ENCODE measurements at regions not wholly inside any gene's neighbourhood (a gene's known extent, or its start where the extent isn't known, plus 50 kb on each side); places are given as distances from the start of the nearest gene placed in this dataset.
"Not testable (repeated sequence)": the region's sequence is repeated elsewhere in the genome, so short reads cannot be mapped to it uniquely, and the experiment has no call there.

DNA sequence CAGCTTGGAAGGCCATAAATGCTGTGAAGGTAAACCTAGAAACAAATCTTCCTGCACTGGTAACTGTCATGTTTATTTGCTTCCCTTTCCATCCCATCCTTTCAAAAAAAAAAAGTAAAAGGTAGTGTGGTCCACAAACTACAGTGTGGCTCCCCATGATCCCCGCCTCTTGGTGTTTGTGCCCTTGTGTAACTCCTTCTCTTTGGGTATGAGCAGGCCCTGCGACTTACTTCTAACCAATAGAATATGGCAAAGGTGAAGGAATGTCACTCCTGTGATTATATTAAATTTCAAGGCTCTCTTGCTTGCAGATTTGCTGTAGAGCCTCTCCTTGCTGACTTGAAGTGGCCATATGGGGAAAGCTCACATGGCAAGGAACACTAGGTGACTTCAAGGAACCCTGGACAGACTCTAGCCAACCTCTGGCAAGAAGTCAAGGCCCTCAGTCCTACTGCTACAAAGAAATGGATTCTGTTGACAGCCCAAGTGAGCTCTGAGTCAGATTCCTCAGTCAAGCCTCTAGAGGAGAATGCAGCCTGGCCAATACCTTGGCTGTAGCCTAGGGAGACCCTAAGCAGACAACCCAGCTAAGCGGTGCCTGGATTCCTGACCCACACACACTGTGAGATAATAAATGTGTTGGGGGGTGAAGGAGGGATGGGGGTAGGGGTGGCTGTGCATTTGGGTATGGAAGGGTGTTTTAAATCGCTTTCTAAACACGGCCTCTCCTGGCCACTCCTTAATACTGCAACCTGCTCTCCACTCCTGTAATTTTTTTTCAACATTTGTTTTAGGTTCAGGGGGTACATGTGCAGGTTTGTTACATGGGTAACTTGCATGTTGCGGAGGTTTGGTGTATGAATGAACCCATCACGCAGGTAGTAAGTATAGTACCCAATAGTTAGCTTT is 115.0 kb upstream of the NBPF9 start:
- H3K4me3 ChIP-seq (ENCODE audit: low read depth, low read length); H3K27ac ChIP-seq; H3K27me3 ChIP-seq (replicated peaks); H3K36me3 ChIP-seq (replicated peaks); DNase-seq; in situ Hi-C loops (cut with HindIII; ENCODE audit: low pct_ligation_motif_present, low sequenced_read_pairs): not testable (repeated sequence)

DNA sequence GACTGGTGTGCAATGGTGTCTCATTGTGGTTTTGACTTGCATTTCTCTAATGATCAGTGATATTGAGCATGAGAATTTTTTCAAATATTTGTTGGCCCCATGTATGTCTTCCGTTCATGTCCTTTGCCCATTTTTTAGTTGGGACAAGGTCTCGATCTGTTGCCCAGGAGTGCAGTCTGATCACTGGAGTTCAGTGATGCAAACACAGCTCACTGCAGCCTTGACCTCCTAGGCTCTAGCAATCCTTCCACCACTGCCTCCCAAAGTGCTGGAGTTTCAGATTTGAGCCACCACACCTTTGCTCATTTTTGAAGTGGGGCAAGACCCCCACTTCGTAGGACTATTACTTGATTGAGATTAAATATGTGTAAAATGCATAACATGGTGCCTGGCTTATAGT is 116.2 kb upstream of the NBPF9 start:
- in situ Hi-C loops (cut with HindIII; ENCODE audit: low pct_ligation_motif_present, low sequenced_read_pairs); H3K27me3 ChIP-seq (replicated peaks); H3K27ac ChIP-seq; H3K36me3 ChIP-seq (replicated peaks); H3K4me3 ChIP-seq (ENCODE audit: low read depth, low read length); DNase-seq: not testable (repeated sequence)

DNA sequence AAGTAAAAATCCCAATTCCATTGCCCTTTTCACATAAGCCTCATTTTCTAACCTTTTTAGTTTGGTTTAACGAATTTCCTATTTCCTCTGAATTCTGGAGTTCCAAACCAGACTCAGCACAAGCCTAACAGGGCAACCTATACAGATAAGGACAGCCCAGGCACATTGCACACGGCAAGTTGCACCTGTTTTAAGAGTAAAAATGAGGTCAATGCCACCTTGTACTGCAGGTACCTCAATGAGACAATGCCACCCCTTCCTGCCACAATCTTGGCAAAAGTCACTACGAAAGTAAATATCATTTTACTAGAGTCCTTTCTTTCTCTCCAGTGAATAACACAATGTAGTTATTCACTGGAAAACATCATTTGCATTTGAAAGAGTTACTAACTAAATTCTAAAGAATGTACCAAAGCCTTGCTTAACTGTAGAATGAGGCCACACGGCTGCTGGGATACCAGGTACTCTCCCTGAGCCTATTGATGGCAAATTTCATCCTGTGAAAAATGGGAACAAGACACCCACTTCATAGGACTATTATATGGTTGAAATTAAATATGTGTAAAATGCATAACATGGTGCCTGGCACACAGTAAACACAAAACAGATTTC is 117.2 kb upstream of the NBPF9 start:
- H3K27me3 ChIP-seq (replicated peaks); in situ Hi-C loops (cut with HindIII; ENCODE audit: low pct_ligation_motif_present, low sequenced_read_pairs); H3K36me3 ChIP-seq (replicated peaks); DNase-seq; H3K27ac ChIP-seq; H3K4me3 ChIP-seq (ENCODE audit: low read depth, low read length): not testable (repeated sequence)

DNA sequence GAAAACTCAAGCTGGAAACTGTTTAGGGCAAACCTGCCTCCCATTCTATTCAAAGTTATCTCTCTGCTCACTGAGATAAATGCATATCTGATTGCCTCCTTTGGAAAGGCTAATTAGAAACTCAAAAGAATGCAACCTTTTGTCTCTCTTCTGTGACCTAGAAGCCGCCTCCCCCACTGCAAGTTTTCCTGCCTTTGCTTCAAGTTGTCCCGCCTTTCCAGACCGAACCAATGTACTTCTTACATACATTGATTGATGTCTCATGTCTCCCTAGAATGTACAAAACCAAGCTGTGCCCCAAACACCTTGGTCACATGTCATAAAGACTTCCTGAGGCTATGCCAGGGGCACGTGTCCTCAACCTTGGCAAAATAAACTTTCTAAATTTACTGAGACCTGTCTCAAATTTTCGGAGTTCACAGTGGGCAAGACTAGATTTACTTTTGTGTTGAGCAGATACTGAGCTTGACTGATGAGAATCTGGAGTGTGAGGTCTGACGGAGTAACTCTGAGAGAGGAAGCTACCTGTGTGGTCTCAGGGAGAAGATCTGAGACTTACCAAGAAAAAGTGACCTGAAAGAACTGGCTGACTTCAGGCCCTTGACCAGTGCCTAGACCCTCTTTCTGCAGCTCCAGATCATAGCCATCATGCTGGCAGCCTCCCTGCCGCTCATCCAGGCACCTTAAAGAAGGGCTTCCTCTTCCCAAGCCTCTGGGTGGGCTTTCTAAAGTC is 124.7 kb upstream of the NBPF9 start:
- DNase-seq; H3K4me3 ChIP-seq (ENCODE audit: low read depth, low read length); H3K36me3 ChIP-seq (replicated peaks); H3K27me3 ChIP-seq (replicated peaks); H3K27ac ChIP-seq; in situ Hi-C loops (cut with HindIII; ENCODE audit: low pct_ligation_motif_present, low sequenced_read_pairs): not testable (repeated sequence)

DNA sequence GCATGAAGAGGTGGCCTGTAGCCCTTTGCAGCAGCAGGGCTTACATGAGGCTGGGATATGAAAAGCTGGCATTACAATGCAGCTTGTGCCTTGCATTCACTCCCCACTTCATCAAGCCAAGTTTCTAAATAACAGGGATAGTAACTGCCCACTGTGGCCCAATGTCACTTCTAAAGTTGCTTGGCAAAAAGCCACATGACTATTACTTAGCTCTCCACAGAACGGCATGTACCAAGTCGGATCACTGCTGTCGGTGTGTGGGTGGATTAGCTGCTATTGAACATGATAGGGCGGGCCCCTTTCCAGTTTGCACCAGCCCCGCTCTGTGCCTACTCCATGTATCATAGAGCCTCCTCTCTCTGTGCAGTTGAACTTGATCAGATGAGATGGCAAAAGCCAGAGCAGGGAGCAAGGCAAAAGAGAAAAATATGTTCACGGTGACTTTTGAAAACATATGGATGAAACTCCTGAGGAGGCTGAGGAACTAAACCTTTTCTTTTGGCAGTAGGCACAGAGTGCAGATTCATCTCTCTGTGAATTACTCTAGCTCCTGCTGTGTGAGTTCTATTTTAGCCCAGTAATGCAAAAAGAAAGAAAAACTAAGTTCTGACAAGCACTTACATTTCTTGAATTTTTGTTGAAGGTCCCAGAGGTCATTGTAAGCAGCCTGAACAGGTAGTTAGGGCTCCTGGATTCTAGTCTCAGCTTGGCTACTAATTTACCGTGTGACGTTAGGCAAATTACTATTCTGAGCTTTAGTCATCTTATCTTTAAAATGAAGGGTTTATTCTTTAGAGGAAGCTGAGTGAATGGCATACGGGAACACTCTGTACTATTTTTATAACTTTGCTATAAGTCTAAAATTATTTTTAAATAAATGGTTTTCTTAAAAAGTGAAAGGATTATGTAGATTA is 125.6 kb upstream of the NBPF9 start:
- H3K27ac ChIP-seq; H3K27me3 ChIP-seq (replicated peaks); H3K4me3 ChIP-seq (ENCODE audit: low read depth, low read length); H3K36me3 ChIP-seq (replicated peaks); in situ Hi-C loops (cut with HindIII; ENCODE audit: low pct_ligation_motif_present, low sequenced_read_pairs): not testable (repeated sequence)
- DNase-seq = peak; percentile 2

DNA sequence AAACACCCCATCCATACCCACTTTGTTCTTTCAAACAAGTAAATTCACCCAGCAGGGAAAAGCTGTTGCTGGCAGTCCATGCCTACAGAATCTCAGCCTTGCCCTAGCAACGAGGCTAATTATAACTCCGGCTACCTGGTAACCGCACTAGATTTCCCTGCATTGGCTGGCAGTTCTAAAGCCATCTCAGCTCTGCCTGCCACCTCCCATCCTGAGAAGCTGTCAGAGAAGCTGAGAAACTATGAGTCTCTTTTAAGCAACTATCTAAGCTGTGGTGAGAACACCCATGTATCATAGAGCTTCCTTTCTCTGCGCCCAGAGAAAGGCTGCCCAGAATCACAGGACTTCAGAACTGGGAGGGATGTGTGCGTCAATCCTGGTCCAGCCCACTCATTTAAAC is 126.5 kb upstream of the NBPF9 start:
- in situ Hi-C loops (cut with HindIII; ENCODE audit: low pct_ligation_motif_present, low sequenced_read_pairs); H3K4me3 ChIP-seq (ENCODE audit: low read depth, low read length); H3K27ac ChIP-seq; H3K27me3 ChIP-seq (replicated peaks); H3K36me3 ChIP-seq (replicated peaks); DNase-seq: not testable (repeated sequence)

DNA sequence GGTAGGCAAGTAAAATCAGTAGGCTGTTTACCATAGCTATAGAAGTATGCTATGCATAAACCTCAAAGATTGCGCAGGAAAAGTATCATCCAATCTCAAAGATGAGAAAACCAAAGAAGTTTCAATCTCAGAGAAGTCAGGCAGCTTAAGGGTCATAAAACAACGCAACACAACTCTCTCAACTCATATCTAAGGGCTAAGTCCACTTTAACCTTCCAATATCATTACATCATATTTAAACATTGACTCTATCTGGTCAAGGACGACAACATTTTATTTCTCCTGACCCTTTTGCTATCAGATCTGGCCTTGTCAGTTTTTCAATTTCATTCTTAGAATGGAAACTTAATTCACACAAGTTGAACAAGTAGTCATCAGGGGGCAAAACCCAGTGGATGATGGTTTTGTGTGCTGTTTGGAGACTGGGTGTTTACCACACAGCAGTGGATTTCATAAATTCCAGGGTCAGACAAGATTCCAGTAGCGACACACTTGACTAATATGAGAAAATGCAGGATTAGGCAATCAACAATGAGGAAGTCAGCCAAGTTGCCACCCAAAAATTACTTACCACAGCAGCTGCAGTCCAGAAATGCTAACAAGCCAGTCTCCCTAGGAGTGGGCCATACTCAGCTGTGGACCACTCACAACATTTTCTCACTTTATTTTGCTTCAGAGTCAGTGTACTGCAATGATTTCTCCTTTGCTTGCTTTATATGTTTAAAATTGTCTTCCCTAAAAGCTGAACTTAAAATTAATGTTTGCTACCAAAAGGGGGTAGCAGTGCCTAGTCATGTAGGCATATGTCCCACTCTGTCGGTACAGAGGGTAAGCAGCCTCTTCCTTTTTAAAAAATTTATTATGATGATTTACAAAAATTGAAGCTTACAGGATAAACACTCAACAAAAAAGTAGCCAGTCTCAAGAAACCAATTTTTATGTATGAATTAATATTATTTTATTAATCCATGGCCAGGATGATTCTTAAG is 131.9 kb upstream of the NBPF9 start:
- DNase-seq; in situ Hi-C loops (cut with HindIII; ENCODE audit: low pct_ligation_motif_present, low sequenced_read_pairs); H3K27me3 ChIP-seq (replicated peaks); H3K36me3 ChIP-seq (replicated peaks); H3K4me3 ChIP-seq (ENCODE audit: low read depth, low read length); H3K27ac ChIP-seq: not testable (repeated sequence)

DNA sequence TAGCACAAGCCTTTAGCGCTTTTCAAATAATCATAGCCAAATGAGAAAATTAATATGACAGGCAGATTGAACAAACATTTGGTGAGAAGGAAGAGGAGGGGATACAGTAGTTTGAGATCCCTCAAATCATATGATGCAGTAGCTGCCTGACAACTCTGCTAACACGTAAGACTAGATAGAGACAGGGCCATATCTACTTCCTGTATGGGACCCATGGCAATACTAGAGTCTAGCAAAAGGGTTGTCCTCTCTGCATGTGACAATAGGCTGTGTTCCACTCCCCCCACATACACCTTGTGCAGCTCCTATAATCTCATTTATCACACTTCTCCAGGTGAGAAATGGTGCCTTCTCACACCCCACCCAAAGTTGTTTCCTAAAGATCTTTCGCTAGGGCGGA is 134.2 kb upstream of the NBPF9 start:
- DNase-seq; H3K27ac ChIP-seq; H3K4me3 ChIP-seq (ENCODE audit: low read depth, low read length); in situ Hi-C loops (cut with HindIII; ENCODE audit: low pct_ligation_motif_present, low sequenced_read_pairs); H3K27me3 ChIP-seq (replicated peaks); H3K36me3 ChIP-seq (replicated peaks): not testable (repeated sequence)

DNA sequence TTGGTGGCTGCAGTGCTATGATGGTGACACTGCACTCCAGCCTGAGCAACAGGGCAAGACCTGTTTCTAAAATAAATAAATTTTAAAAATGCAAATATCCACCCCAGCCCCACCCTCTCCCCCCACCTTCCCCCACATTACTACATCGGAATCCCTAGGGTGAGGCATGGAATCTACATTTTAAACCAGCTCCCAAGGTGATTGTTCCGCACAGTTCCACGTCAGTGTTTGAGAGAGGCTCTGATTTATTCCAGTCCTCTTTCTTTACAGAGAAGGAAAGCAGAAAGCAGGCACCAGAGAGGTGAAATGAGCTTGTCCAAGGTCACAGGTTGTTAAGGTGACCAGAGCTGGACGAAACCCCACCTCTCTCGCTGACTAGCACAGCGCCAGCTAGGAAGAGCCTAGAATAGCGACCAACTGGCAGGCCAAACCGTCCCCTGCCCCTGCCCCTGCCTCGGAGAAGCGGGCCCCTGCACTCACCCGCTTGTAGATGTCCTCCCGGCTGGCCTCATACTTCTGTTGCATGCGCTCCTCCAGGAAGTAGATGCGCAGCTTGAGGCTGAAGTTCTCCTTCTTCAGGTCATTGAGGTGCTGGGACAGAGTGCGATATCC is 136.7 kb upstream of the NBPF9 start:
- H3K36me3 ChIP-seq (replicated peaks); H3K4me3 ChIP-seq (ENCODE audit: low read depth, low read length); DNase-seq; in situ Hi-C loops (cut with HindIII; ENCODE audit: low pct_ligation_motif_present, low sequenced_read_pairs); H3K27me3 ChIP-seq (replicated peaks); H3K27ac ChIP-seq: not testable (repeated sequence)

DNA sequence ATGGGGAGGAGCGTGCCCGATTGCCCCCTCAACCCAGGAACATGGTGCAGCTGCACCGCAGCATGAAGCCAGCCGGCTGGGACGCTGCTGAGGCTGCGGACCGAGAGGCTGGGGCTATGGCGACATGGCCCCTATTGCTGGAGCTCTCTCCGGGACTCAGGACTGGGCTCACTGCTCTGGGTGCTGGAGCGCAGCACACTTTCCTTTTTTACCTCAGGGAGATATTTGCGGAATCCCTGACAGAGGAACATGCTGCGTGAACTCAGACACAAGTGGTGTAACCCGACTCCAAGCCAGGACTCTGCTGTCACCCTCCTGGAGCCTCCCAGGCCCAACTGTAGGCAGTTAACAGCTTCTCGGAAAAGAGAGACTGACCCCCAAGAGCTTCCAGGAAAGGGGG is 137.2 kb upstream of the NBPF9 start:
- DNase-seq; H3K36me3 ChIP-seq (replicated peaks); H3K27me3 ChIP-seq (replicated peaks); H3K27ac ChIP-seq; H3K4me3 ChIP-seq (ENCODE audit: low read depth, low read length); in situ Hi-C loops (cut with HindIII; ENCODE audit: low pct_ligation_motif_present, low sequenced_read_pairs): not testable (repeated sequence)

DNA sequence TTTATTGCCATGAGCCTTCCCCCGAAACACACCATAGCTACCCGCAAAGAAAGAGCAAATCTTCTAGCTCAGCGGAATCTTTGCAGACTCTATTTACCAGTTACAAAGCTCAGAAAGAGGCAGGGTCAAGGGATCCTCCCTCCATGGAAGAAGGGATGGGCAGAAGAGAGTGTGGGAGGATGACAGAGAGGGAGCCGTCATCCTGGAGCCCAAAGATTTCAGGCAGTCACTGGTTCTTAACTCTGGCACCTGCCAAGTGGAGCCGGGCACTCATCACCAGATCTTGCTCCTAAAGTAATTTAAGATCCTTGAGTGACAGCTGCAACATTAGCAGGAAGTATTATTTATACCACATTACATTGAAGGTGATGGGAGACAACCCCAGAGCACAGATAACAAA is 137.9 kb upstream of the NBPF9 start:
- H3K4me3 ChIP-seq (ENCODE audit: low read depth, low read length); H3K36me3 ChIP-seq (replicated peaks); H3K27me3 ChIP-seq (replicated peaks); in situ Hi-C loops (cut with HindIII; ENCODE audit: low pct_ligation_motif_present, low sequenced_read_pairs); H3K27ac ChIP-seq; DNase-seq: not testable (repeated sequence)

DNA sequence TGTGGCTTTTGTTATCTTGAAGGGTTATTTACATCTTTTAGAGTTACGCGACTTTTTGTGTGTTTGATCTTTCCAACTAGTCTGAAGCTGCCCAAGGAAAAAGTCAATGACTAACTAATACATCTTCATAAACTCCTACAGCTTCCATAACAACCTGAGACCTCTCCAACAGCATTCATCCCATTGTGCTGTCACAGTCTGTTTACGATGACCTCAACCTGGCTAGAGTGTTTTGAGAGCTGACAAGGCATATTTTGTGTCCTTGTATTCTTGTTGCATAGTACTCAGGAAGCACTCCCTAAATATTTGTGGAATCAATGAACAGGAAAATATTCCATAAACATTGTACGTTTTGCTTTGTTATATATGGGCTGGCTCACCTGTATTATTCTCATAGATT is 140.2 kb upstream of the NBPF9 start:
- H3K36me3 ChIP-seq (replicated peaks); in situ Hi-C loops (cut with HindIII; ENCODE audit: low pct_ligation_motif_present, low sequenced_read_pairs); H3K4me3 ChIP-seq (ENCODE audit: low read depth, low read length); H3K27me3 ChIP-seq (replicated peaks); H3K27ac ChIP-seq; DNase-seq: not testable (repeated sequence)
